A549 (cell line): ENCODE measurements at regions not wholly inside any gene's neighbourhood (a gene's known extent, or its start where the extent isn't known, plus 50 kb on each side); places are given as distances from the start of the nearest gene placed in this dataset.

Experiments
- HDAC2 ChIP-seq: fragments of 200-600 bp; sonication (generic); IDR thresholded peaks from 2 replicates; pipeline ENCODE4 v1.6.1; 2016
- POLR2A ChIP-seq: IDR thresholded peaks from 2 replicates; pipeline ENCODE4 v1.6.1; 2012; ENCODE audit warnings: mild to moderate bottlenecking, low read length

GRCh38 chr5:165609871-165610270 is 2104.5 kb downstream of the MAT2B start:
- TF ChIP-seq HDAC2 = no peak
- TF ChIP-seq POLR2A = no peak
